ENCODE measurements at regions not wholly inside any gene's neighbourhood (a gene's known extent, or its start where the extent isn't known, plus 50 kb on each side); places are given as distances from the start of the nearest gene placed in this dataset.

GRCh38 chr4:66923081-66923865, 622.0 kb downstream of the CENPC start:
- no peak for DNase-seq

GRCh38 chr4:66921433-66921832, 623.9 kb downstream of the CENPC start:
- DNase-seq, result no peak

- DNase-seq, result no peak
These were observed 624.8 kb downstream of the CENPC start for GRCh38 chr4:66920514-66920913.

GRCh38 chr4:66911880-66912279, 633.4 kb downstream of the CENPC start:
- DNase-seq, result no peak

- DNase-seq, result no peak
These were observed 639.0 kb downstream of the CENPC start for GRCh38 chr4:66906314-66906713.

- no peak for DNase-seq
These were observed 645.8 kb downstream of the CENPC start for GRCh38 chr4:66899422-66900065.

GRCh38 chr4:66893807-66894206, 651.5 kb downstream of the CENPC start:
- DNase-seq, result no peak

- no peak for DNase-seq
These were observed 658.2 kb downstream of the CENPC start for GRCh38 chr4:66887061-66887460.

- DNase-seq, result no peak
These were observed 659.7 kb downstream of the CENPC start for GRCh38 chr4:66885501-66886165.

GRCh38 chr4:66876946-66877345, 668.4 kb downstream of the CENPC start:
- DNase-seq, result no peak

- DNase-seq, result no peak
These were observed 672.6 kb downstream of the CENPC start for GRCh38 chr4:66872661-66873060.

- no peak for DNase-seq
These were observed 681.8 kb downstream of the CENPC start for GRCh38 chr4:66863481-66863880.

- no peak for DNase-seq
These were observed 689.3 kb downstream of the CENPC start for GRCh38 chr4:66855956-66856355.

GRCh38 chr4:66853845-66854244, 691.5 kb downstream of the CENPC start:
- DNase-seq, result no peak

- DNase-seq, result no peak
These were observed 692.5 kb downstream of the CENPC start for GRCh38 chr4:66852843-66853242.

GRCh38 chr4:66849596-66849995, 695.7 kb downstream of the CENPC start:
- DNase-seq, result no peak

GRCh38 chr4:66842724-66843088, 702.6 kb downstream of the CENPC start:
- DNase-seq, result no peak

GRCh38 chr4:66842026-66842723, 703.1 kb downstream of the CENPC start:
- no peak for DNase-seq

- DNase-seq, result no peak
These were observed 705.1 kb downstream of the CENPC start for GRCh38 chr4:66840178-66840577.

- DNase-seq, result no peak
These were observed 707.9 kb downstream of the CENPC start for GRCh38 chr4:66837279-66837922.

- DNase-seq, result no peak
These were observed 716.0 kb downstream of the CENPC start for GRCh38 chr4:66829310-66829709.

- DNase-seq, result no peak
These were observed 724.6 kb downstream of the CENPC start for GRCh38 chr4:66820681-66821080.

- DNase-seq, result no peak
These were observed 731.0 kb downstream of the CENPC start for GRCh38 chr4:66814277-66814676.
